ENCODE measurements at regions not wholly inside any gene's neighbourhood (a gene's known extent, or its start where the extent isn't known, plus 50 kb on each side); places are given as distances from the start of the nearest gene placed in this dataset.

GRCh38 chr21:41653954-41654491 is 112.8 kb downstream of the RIPK4 start:
- no peak for ATAC-seq
- POLR2A ChIA-PET, result no interaction called here
- Histone ChIP-seq H3K4me1 (ENCODE audit: insufficient read depth, low read length) (no peaks in the 10 kb centered on the region), H3K4me2 (ENCODE audit: low read depth, low read length) (no peak overlapping the region), H3K36me3 (replicated peaks in 1 of 2; ENCODE audit: control insufficient read depth in 1 of 2, insufficient read depth in 2 of 2, low read length in 2 of 2) (no peaks in the 10 kb centered on the region), H2AFZ (ENCODE audit: low read length) (no peak overlapping the region), H3K27ac (ENCODE audit: extremely low read length, insufficient read depth, low read length) (no peak overlapping the region), H3K27me3 (ENCODE audit: control insufficient read depth in 1 of 2, insufficient read depth in 2 of 2, low read length in 2 of 2) (peaks cover 2 to 16% of the 10 kb centered on the region in 2 experiments; a peak in 3 of 5 replicates), H3K79me2 (ENCODE audit: insufficient read depth, low read length) (no peaks in the 10 kb centered on the region), H3K9me3 (ENCODE audit: low read length) (no peaks in the 10 kb centered on the region), H3K9ac (ENCODE audit: insufficient read depth, low read depth, low read length) (no peak overlapping the region), H3K4me3 (replicated peaks in 1 of 3; ENCODE audit: insufficient read depth in 1 of 3, low read depth in 2 of 3, low read length in 3 of 3) (no peak overlapping the region), H4K20me1 (ENCODE audit: insufficient read depth, low read length) (no peaks in the 10 kb centered on the region)
- TF ChIP-seq SRY (CRISPR knock-in tag; IDR thresholded peaks at IDR 0.05), result no peak
- TF ChIP-seq RFX5 (IDR thresholded peaks at IDR 0.05; ENCODE audit: low read depth, low read length), result no peak
- TF ChIP-seq CREM (IDR thresholded peaks at IDR 0.05), result no peak
- no peak for TF ChIP-seq CREM (CRISPR knock-in tag; IDR thresholded peaks at IDR 0.05)
- no peak for TF ChIP-seq ZNF556 (CRISPR knock-in tag; IDR thresholded peaks at IDR 0.05; ENCODE audit: borderline replicate concordance)
- no peak for TF ChIP-seq TBX2 (CRISPR knock-in tag; IDR thresholded peaks at IDR 0.05; ENCODE audit: borderline replicate concordance)
- TF ChIP-seq ZC3H13 (CRISPR knock-in tag; IDR thresholded peaks at IDR 0.05), result no peak
- no peak for TF ChIP-seq TERF1 (CRISPR knock-in tag; IDR thresholded peaks at IDR 0.05)
- TF ChIP-seq RXRA (CRISPR knock-in tag; IDR thresholded peaks at IDR 0.05), result no peak
- no peak for TF ChIP-seq ZBTB10 (CRISPR knock-in tag; IDR thresholded peaks at IDR 0.05; ENCODE audit: borderline replicate concordance)
- no peak for TF ChIP-seq ZNF30 (CRISPR knock-in tag; IDR thresholded peaks at IDR 0.05)
- TF ChIP-seq JUN (CRISPR knock-in tag; IDR thresholded peaks at IDR 0.05), result no peak
- BruUV-seq (replicated peaks), result no TSS peak
- WGBS (ENCODE audit: low lambda C conversion rate), result 63% methylated on average over 3 of the region's 3 CpGs
- in situ Hi-C loops (cut with HindIII; ENCODE audit: extremely low pct_ligation_motif_present, low pct_unique_long_range_greater_than_20kb), result no loop called here
- no peak for FAIRE-seq
- intact Hi-C loops (cut with micrococcal nuclease; ENCODE audit: unreplicated experiment), result no loop called here
- CTCF ChIA-PET (ENCODE audit: low intra/inter-chr PET ratio, low total read pairs), result no interaction called here
- no peak for DNase-seq (ENCODE audit: low spot score)

Data from HepG2 (cell line).